ENCODE measurements at regions not wholly inside any gene's neighbourhood (a gene's known extent, or its start where the extent isn't known, plus 50 kb on each side); places are given as distances from the start of the nearest gene placed in this dataset.

- TF ChIP-seq POLR2A (IDR thresholded peaks at IDR 0.05; ENCODE audit: low read depth, low read length): no peak
- TF ChIP-seq TAF1 (IDR thresholded peaks at IDR 0.05; ENCODE audit: low read depth, low read length): no peak
- no peak for TF ChIP-seq POLR2AphosphoS5 (IDR thresholded peaks at IDR 0.05; ENCODE audit: low read depth, low read length)
Observed at GRCh38 chr13:47875201-47875600, 125.9 kb downstream of the SUCLA2 start.
